CD14-positive monocyte (primary cell): ENCODE measurements at regions not wholly inside any gene's neighbourhood (a gene's known extent, or its start where the extent isn't known, plus 50 kb on each side); places are given as distances from the start of the nearest gene placed in this dataset.

Experiments
- DNase-seq, 3 donors: peaks; one replicate each; pipeline ENCODE4 v3.0.0-alpha.2; 2011 to 2022
- H2AFZ ChIP-seq: 2 replicates; pipeline ENCODE4 v1.6.0; 2012; ENCODE audit warnings: mild to moderate bottlenecking, low read depth, low read length, inconsistent platforms; ENCODE audit not compliant: insufficient read depth, poor library complexity, severe bottlenecking
- H3K27ac ChIP-seq, 2 donors: 1 replicate in 1 of 2; 2 replicates in 1 of 2; pipeline ENCODE4 v1.5.1; 2012 to 2013; ENCODE audit warnings: low read length in 2 of 2, control low read depth in 1 of 2, inconsistent platforms in 1 of 2, low read depth in 1 of 2, mild to moderate bottlenecking in 1 of 2
- H3K27me3 ChIP-seq, 2 donors: one replicate each; pipeline versions ENCODE4 v1.6.0 to v1.6.1; 2011 to 2013; ENCODE audit warnings: low read length in 2 of 2; ENCODE audit not compliant: control insufficient read depth in 2 of 2, insufficient read depth in 2 of 2
- H3K36me3 ChIP-seq, 2 donors: replicated peaks in 1 of 2; 1 replicate in 1 of 2; 2 replicates in 1 of 2; pipeline versions ENCODE4 v1.5.1 to v1.6.1; 2012 to 2013; ENCODE audit warnings: low read length in 2 of 2, control low read depth in 1 of 2, inconsistent platforms in 1 of 2, mild to moderate bottlenecking in 1 of 2; ENCODE audit not compliant: insufficient read depth in 2 of 2, control insufficient read depth in 1 of 2
- H3K4me1 ChIP-seq, 2 donors: 1 replicate in 1 of 2; 2 replicates in 1 of 2; pipeline versions ENCODE4 v1.5.1 to v1.6.1; 2012 to 2013; ENCODE audit warnings: low read length in 2 of 2, control low read depth in 1 of 2, inconsistent platforms in 1 of 2, mild to moderate bottlenecking in 1 of 2, moderate library complexity in 1 of 2; ENCODE audit not compliant: insufficient read depth in 2 of 2, control insufficient read depth in 1 of 2
- H3K4me2 ChIP-seq: replicated peaks from 2 replicates; pipeline ENCODE3; 2012; ENCODE audit warnings: low read length, moderate library complexity, mild to moderate bottlenecking; ENCODE audit not compliant: poor library complexity, severe bottlenecking; ENCODE audit errors: extremely low read depth
- H3K4me3 ChIP-seq, 3 experiments: fragments of 200-600 bp in 1 of 3; sonication (generic) in 1 of 3; replicated peaks in 1 of 3; 1 replicate in 2 of 3; 2 replicates in 1 of 3; pipeline ENCODE4 v1.5.1; 2011 to 2013; ENCODE audit warnings: low read length in 3 of 3, mild to moderate bottlenecking in 3 of 3, control low read depth in 2 of 3, low read depth in 2 of 3, inconsistent platforms in 1 of 3, moderate library complexity in 1 of 3
- H3K79me2 ChIP-seq: 2 replicates; pipeline ENCODE4 v1.6.0; 2012; ENCODE audit warnings: mild to moderate bottlenecking, control low read depth, inconsistent platforms, low read length, moderate library complexity; ENCODE audit not compliant: insufficient read depth
- H3K9ac ChIP-seq: 2 replicates; pipeline ENCODE4 v1.6.0; 2017; ENCODE audit warnings: low read length, mild to moderate bottlenecking; ENCODE audit not compliant: insufficient read depth, poor library complexity, severe bottlenecking
- H3K9me3 ChIP-seq, 2 donors: replicated peaks in 1 of 2; 1 replicate in 1 of 2; 2 replicates in 1 of 2; pipeline versions ENCODE4 v1.5.1 to v1.6.1; 2012 to 2013; ENCODE audit warnings: low read length in 2 of 2, control low read depth in 1 of 2; ENCODE audit not compliant: control insufficient read depth in 1 of 2, insufficient read depth in 1 of 2
- H4K20me1 ChIP-seq: 2 replicates; pipeline ENCODE4 v1.6.0; 2012; ENCODE audit warnings: mild to moderate bottlenecking, low read length, control low read depth, moderate library complexity; ENCODE audit not compliant: insufficient read depth
- H3K27ac Mint-ChIP-seq, 7 donors: one replicate each; pipeline ENCODE4 v1.8.0; 2020; ENCODE audit warnings: mild to moderate bottlenecking in 7 of 7, mixed read lengths in 7 of 7, moderate library complexity in 6 of 7, inconsistent platforms in 2 of 7
- H3K27me3 Mint-ChIP-seq, 3 donors: one replicate each; pipeline ENCODE4 v1.8.0; 2021 to 2022; ENCODE audit warnings: low read depth in 3 of 3, mild to moderate bottlenecking in 3 of 3, mixed read lengths in 3 of 3, moderate library complexity in 3 of 3, inconsistent platforms in 1 of 3
- H3K36me3 Mint-ChIP-seq, 2 donors: one replicate each; pipeline ENCODE4 v1.8.0; 2020; ENCODE audit warnings: mixed read lengths in 2 of 2, inconsistent platforms in 1 of 2, mild to moderate bottlenecking in 1 of 2
- H3K4me1 Mint-ChIP-seq: one replicate; pipeline ENCODE4 v1.8.0; 2020; ENCODE audit warnings: mild to moderate bottlenecking, mixed read lengths
- H3K4me3 Mint-ChIP-seq, 2 donors: one replicate each; pipeline ENCODE4 v1.8.0; 2020; ENCODE audit warnings: mild to moderate bottlenecking in 2 of 2, mixed read lengths in 2 of 2, moderate library complexity in 1 of 2
- H3K9me3 Mint-ChIP-seq, 7 donors: one replicate each; pipeline ENCODE4 v1.8.0; 2020 to 2022; ENCODE audit warnings: mixed read lengths in 7 of 7, mild to moderate bottlenecking in 6 of 7, moderate library complexity in 6 of 7, inconsistent platforms in 2 of 7
- WGBS: methylation state at CpG from one replicate; pipeline ENCODE4 v1.1.5; 2013; ENCODE audit warnings: missing lambda C conversion rate; ENCODE audit not compliant: insufficient coverage; 5-methylcytosine and 5-hydroxymethylcytosine counted together
- intact Hi-C, 2 donors: fragments of 100-400 bp; cut with micrococcal nuclease; formaldehyde crosslinking; loops; one replicate each; pipeline versions ENCODE4 v1.15.0 to v1.15.1; 2023
- TF ChIP-seq, protein P1 (sequence below): fragments of 200-600 bp; IDR thresholded peaks from one replicate; pipeline ENCODE4 v1.8.0; 2022; ENCODE audit warnings: antibody characterized with exemption, mild to moderate bottlenecking

DNA sequence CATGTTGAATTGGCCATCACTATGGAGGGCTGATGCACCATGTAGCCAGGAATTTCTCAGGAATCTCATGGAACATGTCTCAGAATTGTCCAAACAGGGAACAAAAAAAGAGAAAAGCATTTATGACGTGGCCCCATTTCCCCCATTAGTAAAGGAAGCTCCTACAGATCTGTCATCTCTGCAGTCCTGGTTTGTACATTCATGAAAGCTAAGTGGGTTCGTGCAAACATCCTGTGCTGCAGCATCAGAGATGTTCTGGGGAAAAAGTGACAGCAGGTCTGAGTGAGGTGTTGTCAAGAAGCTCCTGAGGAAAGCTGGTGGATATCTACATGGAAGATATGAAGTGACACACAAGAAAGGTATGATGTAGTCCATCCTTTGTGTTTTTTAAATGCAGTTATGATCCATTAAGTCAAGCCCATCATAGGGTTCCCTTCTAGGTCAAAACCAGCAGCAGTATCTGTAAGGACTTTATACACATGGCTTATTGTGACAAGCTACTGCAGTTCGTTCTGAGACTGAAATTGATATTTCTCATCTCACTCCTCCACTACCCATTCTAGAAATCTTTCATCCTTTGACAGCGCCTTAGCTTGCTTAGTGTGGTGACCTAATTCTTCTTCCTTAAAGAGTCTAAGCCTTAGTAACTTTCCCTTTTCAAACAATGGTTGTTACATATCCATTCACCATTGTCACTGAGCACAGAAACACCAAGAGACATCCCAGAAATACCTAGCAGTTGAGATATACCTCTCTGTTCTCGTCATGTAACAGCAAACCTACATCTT is 200.0 kb upstream of the TCF21 start:
- no peak overlapping the region for H3K4me3 ChIP-seq
- Mint-ChIP-seq H3K36me3 (no peaks in the 10 kb centered on the region), H3K4me1 (no peaks in the 10 kb centered on the region), H3K9me3 (peaks cover 0 to 3% (median 2%) of the 10 kb centered on the region in 7 donors), H3K27me3 (peaks cover 0 to 3% (median 1%) of the 10 kb centered on the region in 3 donors), H3K4me3 (no peak overlapping the region), H3K27ac (no peak overlapping the region)
- WGBS, result 79% methylated on average over 3 of the region's 5 CpGs
- TF ChIP-seq, protein P1, sequence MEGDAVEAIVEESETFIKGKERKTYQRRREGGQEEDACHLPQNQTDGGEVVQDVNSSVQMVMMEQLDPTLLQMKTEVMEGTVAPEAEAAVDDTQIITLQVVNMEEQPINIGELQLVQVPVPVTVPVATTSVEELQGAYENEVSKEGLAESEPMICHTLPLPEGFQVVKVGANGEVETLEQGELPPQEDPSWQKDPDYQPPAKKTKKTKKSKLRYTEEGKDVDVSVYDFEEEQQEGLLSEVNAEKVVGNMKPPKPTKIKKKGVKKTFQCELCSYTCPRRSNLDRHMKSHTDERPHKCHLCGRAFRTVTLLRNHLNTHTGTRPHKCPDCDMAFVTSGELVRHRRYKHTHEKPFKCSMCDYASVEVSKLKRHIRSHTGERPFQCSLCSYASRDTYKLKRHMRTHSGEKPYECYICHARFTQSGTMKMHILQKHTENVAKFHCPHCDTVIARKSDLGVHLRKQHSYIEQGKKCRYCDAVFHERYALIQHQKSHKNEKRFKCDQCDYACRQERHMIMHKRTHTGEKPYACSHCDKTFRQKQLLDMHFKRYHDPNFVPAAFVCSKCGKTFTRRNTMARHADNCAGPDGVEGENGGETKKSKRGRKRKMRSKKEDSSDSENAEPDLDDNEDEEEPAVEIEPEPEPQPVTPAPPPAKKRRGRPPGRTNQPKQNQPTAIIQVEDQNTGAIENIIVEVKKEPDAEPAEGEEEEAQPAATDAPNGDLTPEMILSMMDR, result no peak
- no peak overlapping the region for H3K27ac ChIP-seq
- no peaks in the 10 kb centered on the region for H3K27me3 ChIP-seq
- no peak overlapping the region for H3K9ac ChIP-seq
- no peaks in the 10 kb centered on the region for H3K36me3 ChIP-seq
- H3K4me1 ChIP-seq, result no peaks in the 10 kb centered on the region
- no peaks in the 10 kb centered on the region for H4K20me1 ChIP-seq
- intact Hi-C loops, result no loop called here
- no peak for DNase-seq
- H2AFZ ChIP-seq, result no peak overlapping the region
- no peaks in the 10 kb centered on the region for H3K79me2 ChIP-seq
- no peak overlapping the region for H3K4me2 ChIP-seq
- no peaks in the 10 kb centered on the region for H3K9me3 ChIP-seq

DNA sequence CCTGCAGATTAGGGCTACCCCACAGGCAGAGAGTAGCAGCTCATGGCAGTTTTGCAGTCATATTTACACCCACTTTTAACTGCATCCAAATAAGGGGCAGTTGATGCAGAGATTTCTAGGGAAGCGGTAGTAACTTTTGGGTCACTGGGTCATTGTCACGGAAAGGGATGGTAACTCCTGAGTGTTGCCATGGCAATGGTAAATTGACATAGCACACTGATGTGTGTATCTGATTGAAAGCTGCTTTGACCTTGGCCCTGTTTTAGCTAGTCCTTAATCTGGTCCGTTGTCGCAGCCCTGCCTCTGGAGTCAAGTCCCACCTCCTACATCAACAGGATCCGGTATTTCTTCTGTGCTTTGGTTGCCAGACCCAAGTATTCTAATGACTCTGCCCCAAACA is 199.1 kb upstream of the TCF21 start:
- Histone ChIP-seq H3K27ac (no peak overlapping the region), H3K9ac (no peak overlapping the region), H3K9me3 (no peaks in the 10 kb centered on the region), H4K20me1 (no peaks in the 10 kb centered on the region), H3K4me2 (no peak overlapping the region), H2AFZ (no peak overlapping the region), H3K79me2 (no peaks in the 10 kb centered on the region), H3K4me3 (no peak overlapping the region), H3K4me1 (no peaks in the 10 kb centered on the region), H3K27me3 (no peaks in the 10 kb centered on the region), H3K36me3 (no peaks in the 10 kb centered on the region)
- Mint-ChIP-seq H3K27me3 (peaks cover 0 to 3% (median 1%) of the 10 kb centered on the region in 3 donors), H3K27ac (no peak overlapping the region), H3K4me3 (no peak overlapping the region), H3K36me3 (no peaks in the 10 kb centered on the region), H3K4me1 (no peaks in the 10 kb centered on the region), H3K9me3 (peaks cover 0 to 3% (median 2%) of the 10 kb centered on the region in 7 donors)
- DNase-seq, result no peak
- TF ChIP-seq, protein P1, result no peak
- intact Hi-C loops, result no loop called here
- WGBS, result 79% methylated on average over 5 of the region's 5 CpGs
